Kidney tubule cell (primary cell): ENCODE measurements at regions not wholly inside any gene's neighbourhood (a gene's known extent, or its start where the extent isn't known, plus 50 kb on each side); places are given as distances from the start of the nearest gene placed in this dataset.
"Not testable (repeated sequence)": the region's sequence is repeated elsewhere in the genome, so short reads cannot be mapped to it uniquely, and the experiment has no call there.

ENCODE experiments used
- DNase-seq: peaks from one replicate; pipeline ENCODE4 v3.0.0-alpha.2; 2018; ENCODE audit warnings: low spot score

DNA sequence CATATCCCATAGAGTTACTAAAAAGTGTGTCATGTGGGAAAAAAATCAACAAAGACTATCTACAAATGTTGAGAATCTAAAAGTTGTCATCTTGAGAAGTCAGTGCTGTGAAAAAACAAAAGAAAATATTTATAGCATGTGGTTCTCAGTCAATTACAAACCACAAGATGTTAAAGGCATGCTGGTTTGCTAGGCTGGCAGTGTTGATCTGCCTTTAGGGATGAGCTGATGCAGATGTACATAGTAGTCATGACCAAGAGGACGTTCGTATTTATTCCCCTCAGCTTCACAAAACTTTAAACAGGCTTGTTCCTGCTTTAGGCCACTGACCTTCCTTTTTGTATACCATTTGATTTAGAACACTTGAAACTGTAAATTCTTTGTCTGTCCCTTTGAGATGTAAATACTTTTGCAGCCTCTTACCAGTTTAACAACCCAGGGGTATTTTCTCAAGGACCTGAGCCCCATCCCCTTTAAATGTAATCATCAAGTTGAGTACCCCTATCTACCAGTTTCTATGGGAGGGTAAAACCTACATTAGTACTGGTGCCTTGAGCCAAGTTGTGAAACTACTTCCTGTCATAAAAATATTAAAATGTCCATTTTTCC is 446.6 kb downstream of the KCNJ18 start:
- DNase-seq: no peak

DNA sequence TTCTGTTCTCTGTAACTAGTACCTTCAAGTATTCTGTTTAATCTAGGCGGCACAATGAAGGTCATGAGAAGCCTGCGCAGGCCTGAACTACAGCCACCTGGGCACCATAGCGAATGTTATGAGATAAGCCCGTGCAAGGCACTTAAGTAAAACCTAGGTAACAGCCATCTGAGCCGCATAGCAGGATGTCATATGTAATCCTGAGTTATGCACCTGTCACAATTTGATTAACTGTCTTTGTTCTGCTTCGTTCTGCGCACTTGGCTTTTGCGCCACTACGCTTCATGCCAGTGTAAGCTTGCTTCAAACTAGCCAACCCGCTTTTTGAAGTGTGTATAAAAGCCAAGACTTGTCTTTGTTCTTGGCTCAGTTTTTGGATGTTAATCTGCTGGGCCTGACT is 449.8 kb downstream of the KCNJ18 start:
- DNase-seq: no peak

DNA sequence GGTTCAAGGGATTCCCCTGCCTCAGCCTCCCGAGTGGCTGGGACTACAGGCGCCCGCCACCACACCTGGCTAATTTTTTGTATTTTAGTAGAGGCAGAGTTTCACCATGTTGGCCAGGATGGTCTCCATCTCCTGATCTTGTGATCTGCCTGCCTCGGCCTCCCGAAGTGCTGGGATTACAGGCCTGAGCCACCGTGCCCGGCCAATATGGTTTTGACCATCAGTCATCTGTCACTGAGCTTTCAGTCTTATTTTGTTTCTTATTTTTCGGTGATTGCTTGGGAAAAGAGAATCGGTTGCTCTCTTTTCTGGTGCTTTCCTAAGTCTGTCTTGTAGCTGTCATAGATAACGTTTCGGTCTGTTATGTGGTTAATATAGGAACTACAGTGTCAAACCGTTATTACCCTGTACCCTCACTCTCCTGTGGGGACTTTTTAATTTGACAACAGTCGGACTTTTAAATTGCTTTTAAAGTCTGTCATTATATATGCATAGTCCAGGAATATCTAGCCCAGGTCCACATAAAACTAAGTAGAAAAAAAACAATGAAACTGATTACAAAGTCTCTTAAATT is 453.4 kb downstream of the KCNJ18 start:
- DNase-seq: no peak

DNA sequence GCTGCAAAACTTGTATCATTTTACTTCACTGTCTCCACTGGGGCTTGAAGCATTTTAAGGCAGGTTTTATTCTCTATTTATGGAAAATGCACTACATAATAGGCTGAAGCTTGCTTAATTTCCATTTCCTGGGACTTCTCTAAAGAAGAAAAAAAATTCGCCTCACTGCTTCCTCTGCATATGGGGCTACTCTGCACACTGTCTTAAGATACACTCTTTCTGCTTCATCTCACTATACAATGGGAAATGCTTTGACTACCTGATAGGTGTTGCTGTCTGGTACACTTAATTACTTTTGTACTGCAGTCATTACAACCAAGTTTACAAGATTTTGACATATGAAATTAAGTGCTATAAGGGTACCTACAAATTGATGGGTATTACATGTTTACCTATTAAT is 466.0 kb downstream of the KCNJ18 start:
- DNase-seq: no peak

DNA sequence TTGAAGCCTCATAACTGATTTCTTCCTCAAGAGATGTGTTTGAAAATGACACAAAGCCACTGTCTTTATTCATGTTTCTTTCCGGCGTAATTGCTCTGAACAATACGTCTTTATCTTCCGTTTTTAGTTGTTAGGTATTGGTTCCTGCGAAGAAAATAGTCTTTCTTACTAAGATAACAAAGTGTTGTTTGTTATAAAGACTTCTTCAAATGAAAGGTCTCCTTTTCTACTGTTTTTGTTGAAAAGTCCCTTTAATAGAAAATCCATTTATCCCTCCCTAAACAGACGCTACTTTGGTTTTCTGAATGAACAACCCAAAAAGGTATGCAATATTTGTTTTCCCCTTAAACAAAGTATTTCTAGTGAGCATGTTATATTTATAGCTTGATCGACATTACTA is 469.1 kb downstream of the KCNJ18 start:
- DNase-seq: no peak

DNA sequence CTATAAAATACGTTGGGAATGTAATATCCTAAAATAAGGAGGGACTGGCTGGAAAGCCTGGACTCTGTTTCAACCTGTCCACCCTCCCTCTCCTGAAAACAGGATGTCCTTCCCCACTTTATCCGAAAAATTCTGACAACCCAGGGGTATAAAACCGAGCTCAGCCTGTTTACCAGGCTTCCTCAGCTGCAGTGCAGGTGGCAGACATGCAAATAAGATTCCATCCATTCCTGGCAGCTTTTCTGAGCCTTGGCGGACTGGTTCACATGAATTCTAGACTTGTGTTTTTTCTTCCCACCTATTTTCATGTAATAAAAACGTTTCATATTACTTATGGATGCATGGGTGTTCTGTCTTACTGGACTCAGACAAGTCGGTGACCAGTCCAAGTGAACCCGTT is 479.3 kb downstream of the KCNJ18 start:
- no peak for DNase-seq

DNA sequence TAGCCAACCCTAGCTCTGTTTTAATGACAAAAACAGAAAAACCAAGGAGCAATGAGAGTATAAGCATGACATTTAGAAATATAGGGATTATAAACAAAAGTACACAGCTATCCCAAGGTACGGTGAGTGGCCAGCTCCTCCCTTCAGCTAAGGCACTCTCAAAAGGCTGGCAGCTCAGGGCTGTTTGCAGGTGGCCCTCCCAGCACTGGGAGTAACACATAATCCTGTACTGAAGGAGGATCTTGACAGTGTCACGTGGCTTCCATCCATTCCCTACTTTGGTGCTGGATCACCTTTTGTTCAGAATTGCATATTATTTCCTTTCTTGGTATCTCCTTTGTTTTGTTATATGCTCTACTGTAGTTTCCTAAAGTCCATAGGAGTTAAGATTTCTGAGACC is 500.8 kb downstream of the KCNJ18 start:
- no peak for DNase-seq

DNA sequence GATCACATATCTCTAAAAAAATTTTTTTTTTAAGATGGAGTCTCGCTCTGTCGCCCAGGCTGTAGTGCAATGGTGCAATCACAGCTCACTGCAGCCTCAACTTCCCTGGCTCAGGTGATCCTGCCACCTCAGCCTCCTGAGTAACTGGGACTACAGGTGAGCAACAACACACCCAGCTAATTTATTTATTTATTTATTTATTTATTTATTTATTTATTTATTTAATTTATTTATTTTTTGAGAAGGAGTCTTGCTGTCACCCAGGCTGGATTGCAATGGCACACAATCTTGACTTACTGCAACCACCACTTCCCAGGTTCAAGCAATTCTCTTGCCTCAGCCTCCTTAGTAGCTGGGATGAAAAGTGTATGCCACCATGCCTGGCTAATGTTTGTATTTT is 507.9 kb downstream of the KCNJ18 start:
- not testable (repeated sequence) for DNase-seq

DNA sequence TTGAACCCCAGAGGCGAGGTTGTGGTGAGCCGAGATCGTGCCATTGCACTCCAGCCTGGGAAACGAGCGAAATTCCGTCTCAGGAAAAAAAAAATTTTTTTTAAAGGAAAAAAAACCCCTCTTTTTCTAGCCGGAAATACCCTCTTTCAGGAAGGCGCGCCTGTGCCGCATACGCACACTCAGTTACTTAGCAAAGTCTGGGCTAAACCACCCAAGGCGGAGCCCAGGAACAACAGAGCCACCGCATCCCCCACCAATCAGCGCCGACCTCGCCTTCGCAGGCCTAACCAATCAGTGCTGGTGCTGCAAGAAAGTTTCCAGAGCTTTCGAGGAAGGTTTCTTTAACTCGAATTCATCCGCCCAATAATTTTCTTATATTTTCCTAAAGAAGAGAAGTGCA is 510.4 kb downstream of the KCNJ18 start:
- no peak for DNase-seq

DNA sequence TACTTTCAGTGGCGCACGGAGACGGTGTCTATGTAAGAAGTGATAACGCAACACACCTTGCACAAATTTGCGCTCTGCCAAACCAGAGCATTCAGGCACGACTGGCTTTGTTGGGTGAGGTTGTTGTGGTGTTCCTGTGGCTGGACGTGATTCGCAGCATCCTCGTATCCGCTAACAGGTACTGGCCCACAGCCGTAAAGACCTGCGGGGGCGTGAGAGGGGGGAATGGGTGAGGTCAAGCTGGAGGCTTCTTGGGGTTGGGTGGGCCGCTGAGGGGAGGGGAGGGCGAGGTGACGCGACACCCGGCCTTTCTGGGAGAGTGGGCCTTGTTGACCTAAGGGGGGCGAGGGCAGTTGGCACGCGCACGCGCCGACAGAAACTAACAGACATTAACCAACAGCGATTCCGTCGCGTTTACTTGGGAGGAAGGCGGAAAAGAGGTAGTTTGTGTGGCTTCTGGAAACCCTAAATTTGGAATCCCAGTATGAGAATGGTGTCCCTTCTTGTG is 510.9 kb downstream of the KCNJ18 start:
- no peak for DNase-seq

DNA sequence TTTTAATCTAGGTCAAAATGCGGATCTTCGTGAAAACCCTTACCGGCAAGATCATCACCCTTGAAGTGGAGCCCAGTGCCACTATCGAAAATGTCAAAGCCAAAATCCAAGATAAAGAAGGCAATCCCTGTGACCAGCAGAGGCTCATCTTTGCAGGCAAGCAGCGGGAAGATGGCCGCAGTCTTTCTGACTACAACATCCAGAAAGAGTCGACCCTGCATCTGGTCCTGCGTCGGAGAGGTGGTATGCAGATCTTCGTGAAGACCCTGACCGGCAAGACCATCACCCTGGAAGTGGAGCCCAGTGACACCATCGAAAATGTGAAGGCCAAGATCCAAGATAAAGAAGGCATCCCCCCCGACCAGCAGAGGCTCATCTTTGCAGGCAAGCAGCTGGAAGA is 511.8 kb downstream of the KCNJ18 start:
- not testable (repeated sequence) for DNase-seq

DNA sequence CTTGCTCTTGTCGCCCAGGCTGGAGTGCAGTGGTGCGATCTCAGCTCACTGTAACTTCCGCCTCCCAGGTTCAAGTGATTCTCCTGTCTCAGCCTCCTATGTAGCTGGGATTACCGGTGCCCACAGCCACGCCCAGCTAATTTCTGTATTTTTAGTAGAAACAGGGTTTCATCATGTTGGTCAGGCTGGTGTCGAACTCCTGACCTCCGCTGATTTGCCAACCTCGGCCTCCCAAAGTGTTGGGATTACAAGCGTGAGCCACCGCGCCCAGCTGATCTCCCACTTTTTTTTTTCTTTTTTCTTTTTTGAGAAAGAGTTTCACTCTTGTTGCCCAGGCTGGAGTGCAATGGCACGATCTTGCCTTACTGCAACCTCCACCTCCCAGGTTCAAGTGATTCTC is 517.9 kb downstream of the KCNJ18 start:
- DNase-seq: not testable (repeated sequence)

DNA sequence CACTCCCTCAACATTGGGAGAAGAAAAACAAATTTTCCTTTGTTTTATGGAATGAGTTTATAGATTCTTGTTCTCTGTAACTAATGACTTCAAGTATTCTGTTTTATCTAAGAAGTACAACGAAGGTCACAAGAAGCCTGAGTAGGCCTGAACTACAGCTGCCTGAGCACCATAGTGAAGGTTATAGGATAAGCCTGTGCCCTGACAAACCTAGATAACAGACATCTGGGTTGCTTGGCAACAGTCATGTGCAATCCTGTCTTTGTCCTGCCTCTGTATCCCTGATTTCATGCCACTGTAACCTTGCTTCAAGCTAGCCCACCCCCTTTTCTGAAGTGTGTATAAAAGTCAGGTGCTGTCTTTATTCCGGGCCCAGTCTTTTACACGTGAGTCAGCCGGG is 520.8 kb downstream of the KCNJ18 start:
- DNase-seq: not testable (repeated sequence)

DNA sequence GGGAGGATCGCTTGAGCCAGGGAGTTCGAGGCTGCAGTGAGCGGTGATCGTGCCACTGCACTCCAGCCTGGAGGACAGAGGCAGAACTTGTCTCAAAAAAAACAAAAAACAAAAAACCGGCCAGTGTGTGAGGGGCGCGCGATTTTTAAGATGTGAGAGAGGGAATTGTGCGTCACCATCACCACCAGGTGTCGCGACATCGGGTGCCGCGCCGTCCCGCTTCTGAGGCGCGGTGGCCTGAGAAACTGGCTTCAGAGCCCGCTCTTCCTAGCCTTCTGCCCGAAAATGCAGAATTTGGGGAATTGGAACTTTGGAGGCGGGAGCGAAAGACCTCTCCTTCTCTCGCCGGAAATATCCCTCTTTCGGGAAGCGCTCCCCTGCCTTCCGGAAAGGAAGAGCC is 524.8 kb downstream of the KCNJ18 start:
- DNase-seq: no peak

DNA sequence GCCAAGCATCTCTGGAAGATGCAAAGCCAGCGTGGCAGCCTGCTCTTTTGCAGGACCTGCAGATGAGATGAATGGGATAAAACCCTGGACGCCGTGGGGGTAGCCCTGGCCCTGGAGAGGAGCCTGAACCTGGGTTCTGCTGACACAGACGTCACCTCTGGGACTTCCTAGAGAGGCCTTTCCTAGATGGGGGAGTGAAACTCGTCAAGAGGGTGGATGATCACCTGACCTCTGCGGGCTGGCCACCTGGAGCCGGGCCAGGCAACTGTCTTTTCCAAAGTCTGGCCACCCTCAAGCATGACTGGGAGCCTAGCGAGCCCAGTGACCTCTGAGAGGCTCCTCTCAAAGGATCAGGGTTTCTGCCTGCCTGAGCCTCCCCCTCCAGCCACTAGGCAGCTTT is 529.0 kb downstream of the KCNJ18 start:
- no peak for DNase-seq

DNA sequence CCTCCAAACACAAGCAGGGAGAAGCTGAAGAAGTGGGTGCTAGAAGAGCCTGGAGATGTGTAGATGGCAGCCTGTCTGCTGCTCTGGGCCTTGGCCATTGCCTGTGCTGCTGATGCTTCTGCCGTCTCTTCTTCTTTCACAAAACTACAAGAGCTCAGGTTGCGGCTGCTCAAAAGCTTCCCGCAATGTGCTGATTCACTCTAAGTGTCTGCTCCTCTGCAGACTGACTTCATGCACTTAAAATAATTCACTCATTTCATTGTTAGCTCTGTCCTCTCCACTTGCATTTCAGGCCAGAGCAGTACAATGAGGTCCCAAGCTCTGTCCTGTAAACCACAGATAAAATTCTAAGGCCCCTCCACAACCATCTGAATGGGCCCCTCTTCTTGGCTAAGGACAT is 534.2 kb downstream of the KCNJ18 start:
- not testable (repeated sequence) for DNase-seq

DNA sequence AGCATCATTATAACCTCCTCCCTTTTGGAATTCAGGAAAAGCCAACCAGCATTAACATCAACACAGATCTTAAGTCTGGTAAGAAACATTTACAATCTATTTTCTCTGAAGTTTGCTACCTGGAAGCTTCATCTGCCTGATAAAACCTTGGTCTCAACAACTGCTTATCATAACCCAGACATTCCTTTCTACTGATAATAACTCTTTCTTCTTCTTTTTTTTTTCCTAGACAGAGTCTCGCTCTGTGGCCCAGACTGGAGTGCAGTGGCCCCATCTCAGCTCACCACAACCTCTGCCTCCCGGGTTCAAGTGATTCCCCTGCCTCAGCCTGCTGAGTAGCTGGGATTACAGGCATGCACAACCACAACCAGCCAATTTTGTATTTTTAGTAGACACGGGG is 534.6 kb downstream of the KCNJ18 start:
- DNase-seq: not testable (repeated sequence)

DNA sequence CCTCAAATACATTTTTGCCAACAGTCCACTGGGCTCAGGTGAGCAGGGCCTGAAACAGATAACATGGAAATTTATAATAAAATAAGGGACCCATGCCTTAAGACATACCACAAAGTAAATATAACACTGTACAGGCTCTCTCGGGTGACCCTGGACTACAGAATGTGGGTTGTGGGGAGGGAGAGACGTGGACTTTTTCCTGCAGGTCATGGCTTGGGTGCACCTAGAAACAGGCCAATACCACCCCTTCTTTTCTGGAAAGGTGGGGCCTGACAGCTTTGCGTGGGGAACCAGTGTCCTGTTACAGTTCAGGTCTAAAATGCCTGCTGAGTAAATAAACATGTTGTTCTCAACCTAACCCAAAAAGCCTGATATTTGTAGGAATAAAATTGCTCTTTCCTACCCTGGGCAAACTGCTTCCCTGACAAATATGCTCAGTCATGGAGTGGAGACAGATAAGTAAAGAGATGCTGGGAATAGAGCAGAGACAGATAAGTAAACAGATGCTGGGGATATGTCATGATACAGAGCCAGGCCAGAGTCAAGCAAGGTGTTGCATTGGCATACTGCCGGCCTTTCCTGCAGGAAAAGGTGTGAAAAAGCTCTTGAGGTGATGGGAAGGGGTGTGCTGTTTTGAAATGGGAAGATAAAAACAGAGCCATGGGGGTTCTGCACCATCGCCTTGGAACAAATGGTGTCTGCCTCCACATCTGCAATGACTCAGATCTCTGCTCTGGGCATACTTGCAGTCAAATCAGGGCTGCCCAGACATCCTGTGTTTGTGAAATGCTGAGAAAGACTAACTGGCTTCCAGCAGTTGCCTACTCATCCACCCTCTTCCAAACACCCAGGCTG is 535.6 kb downstream of the KCNJ18 start:
- DNase-seq: not testable (repeated sequence)

DNA sequence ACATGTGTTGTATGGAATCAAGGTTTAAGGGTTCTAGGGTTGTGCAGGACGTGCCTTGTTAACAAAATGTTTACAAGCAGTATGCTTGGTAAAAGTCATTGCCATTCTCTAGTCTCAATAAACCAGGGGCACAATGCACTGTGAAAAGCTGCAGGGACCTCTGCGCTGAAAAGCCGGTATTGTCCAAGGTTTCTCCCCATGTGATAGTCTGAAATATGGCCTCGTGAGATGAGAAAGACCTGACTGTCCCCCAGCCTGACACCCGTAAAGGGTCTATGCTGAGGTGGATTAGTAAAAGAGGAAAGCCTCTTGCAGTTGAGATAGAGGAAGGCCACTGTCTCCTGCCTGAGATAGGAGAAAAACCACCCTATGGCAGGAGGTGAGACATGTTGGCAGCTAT is 537.5 kb downstream of the KCNJ18 start:
- DNase-seq: not testable (repeated sequence)

DNA sequence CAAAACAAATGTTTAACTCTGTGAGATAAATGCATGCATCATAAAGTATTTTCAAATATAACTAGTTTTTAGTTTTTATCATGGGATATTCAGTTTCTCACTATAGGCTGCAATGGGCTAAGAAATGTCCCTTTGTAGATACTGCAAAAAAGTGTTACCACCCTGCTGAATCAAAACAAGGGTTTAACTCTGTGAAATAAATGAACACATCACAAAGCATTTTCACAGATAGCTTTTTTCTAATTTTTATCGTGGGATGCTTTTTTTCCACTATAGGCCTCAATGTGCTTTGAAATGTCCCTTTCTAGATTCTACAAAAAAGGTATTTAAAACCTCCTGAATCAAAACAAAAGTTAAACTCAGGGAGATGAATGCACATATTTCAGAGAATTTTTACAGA is 541.1 kb downstream of the KCNJ18 start:
- no peak for DNase-seq

DNA sequence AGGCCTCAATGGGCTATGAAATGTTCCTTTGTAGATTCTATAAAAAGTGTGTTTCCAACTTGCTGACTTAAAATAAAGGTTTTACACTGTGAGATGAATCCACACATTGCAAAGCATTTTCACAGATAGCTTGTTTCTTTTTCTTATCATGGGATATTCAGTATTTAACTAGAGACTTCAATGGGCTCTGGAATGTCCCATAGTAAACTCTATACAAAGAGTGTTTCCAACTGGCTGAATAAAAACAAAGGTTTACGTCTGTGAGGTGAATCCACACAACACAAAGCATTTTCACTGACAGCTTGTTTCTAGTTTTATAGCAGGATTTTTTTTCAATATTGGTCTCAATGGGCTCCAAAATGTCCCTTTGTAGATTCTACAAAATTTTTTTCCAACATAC is 550.1 kb downstream of the KCNJ18 start:
- DNase-seq: no peak

DNA sequence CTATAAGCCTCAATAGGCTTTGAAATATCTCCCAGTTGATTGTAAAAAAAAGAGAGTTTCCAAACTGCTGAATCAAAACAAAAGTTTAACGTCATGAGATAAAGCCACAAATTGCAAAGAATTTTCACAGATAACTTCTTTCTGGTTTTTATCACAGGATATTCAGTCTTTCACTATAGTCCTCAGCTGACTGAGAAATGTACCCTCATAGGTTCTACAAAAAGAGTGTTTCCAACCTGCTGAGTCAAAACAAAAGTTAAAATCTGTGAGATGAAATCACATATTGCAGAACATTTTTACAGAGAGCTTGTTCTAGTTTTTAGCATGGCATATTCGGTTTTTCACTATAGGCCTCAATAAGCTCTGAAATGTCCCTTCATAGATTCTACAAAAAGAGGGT is 559.2 kb downstream of the KCNJ18 start:
- no peak for DNase-seq

DNA sequence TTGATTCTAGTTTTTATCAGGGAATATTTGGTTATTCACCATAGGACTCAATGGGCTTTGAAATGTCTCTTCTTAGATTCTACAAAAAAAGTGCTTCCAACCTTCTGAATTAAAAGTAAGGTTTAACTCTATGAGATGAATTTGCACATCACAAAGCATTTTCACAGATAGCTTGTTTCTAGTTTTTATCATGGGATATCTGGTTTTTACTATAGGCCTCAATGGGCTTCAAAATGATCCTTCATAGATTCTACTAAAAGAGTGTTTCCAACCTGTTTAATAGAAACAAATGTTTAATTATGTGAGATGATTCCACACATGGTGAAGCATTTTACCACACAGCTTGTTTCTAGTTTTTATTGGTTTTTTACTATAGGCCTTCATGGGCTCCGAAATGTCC is 560.7 kb downstream of the KCNJ18 start:
- DNase-seq: no peak
